Karpas-422 (cell line): ENCODE measurements at regions not wholly inside any gene's neighbourhood (a gene's known extent, or its start where the extent isn't known, plus 50 kb on each side); places are given as distances from the start of the nearest gene placed in this dataset.

Experiments
- DNase-seq: peaks from one replicate; pipeline ENCODE4 v3.0.0-alpha.2; 2015
- H2AFZ ChIP-seq: fragments of 200-600 bp; sonication (generic); 2 replicates; pipeline ENCODE4 v1.6.1; 2014; ENCODE audit warnings: antibody characterized with exemption, low read length, mixed read lengths
- H3K27ac ChIP-seq: fragments of 200-600 bp; sonication (generic); 2 replicates; pipeline ENCODE4 v1.5.1; 2014; ENCODE audit warnings: mild to moderate bottlenecking, low read length, moderate library complexity
- H3K27me3 ChIP-seq: fragments of 200-600 bp; sonication (generic); 2 replicates; pipeline ENCODE4 v1.6.1; 2014; ENCODE audit warnings: low read length, mixed read lengths
- H3K36me3 ChIP-seq: fragments of 200-600 bp; sonication (generic); 2 replicates; pipeline ENCODE4 v1.6.1; 2014; ENCODE audit warnings: low read length, mixed read lengths; ENCODE audit not compliant: insufficient read depth
- H3K4me1 ChIP-seq: fragments of 200-600 bp; sonication (generic); 2 replicates; pipeline ENCODE4 v1.6.1; 2014; ENCODE audit warnings: mild to moderate bottlenecking, low read length, mixed read lengths
- H3K4me2 ChIP-seq: fragments of 200-600 bp; sonication (generic); 2 replicates; pipeline ENCODE4 v1.6.1; 2014; ENCODE audit warnings: low read length, low read depth, mild to moderate bottlenecking; ENCODE audit not compliant: poor library complexity, severe bottlenecking
- H3K4me3 ChIP-seq: fragments of 200-600 bp; sonication (generic); 2 replicates; pipeline ENCODE4 v1.5.1; 2014; ENCODE audit warnings: mild to moderate bottlenecking, antibody characterized with exemption, low read length, mixed read lengths
- H3K79me2 ChIP-seq: fragments of 200-600 bp; sonication (generic); 2 replicates; pipeline ENCODE4 v1.6.1; 2014; ENCODE audit warnings: mild to moderate bottlenecking, low read length, mixed read lengths
- H3K9ac ChIP-seq: fragments of 200-600 bp; sonication (generic); 2 replicates; pipeline ENCODE4 v1.6.0; 2014; ENCODE audit warnings: low read length
- H3K9me2 ChIP-seq: fragments of 200-600 bp; sonication (generic), shearing (Covaris generic); replicated peaks from 2 replicates; pipeline ENCODE4 v1.6.0; 2014; ENCODE audit warnings: mild to moderate bottlenecking, low read length, moderate library complexity; ENCODE audit not compliant: insufficient read depth
- H3K9me3 ChIP-seq: fragments of 300-700, 200-600 bp; sonication (generic); 2 replicates; pipeline ENCODE4 v1.6.1; 2014; ENCODE audit warnings: low read length, mixed read lengths
- H4K20me1 ChIP-seq: fragments of 200-600 bp; sonication (generic); 2 replicates; pipeline ENCODE4 v1.6.1; 2014; ENCODE audit warnings: mild to moderate bottlenecking, antibody characterized with exemption, low read length, low read depth; ENCODE audit not compliant: insufficient read depth

GRCh38 chr9:29290516-29290915, 1717.2 kb upstream of the C9orf72 start:
- no peak for DNase-seq
- Histone ChIP-seq H3K9me2 (no peaks in the 10 kb centered on the region), H2AFZ (no peak overlapping the region), H4K20me1 (no peaks in the 10 kb centered on the region), H3K9ac (no peak overlapping the region), H3K4me2 (no peak overlapping the region), H3K9me3 (peaks cover 4% of the 10 kb centered on the region; the same call in 1 of the 2 replicates), H3K4me1 (no peaks in the 10 kb centered on the region), H3K27me3 (no peaks in the 10 kb centered on the region), H3K4me3 (no peak overlapping the region), H3K79me2 (no peaks in the 10 kb centered on the region), H3K36me3 (no peaks in the 10 kb centered on the region), H3K27ac (no peak overlapping the region)

- Histone ChIP-seq H3K9me3 (peaks cover 14% of the 10 kb centered on the region), H2AFZ (no peak overlapping the region), H3K27ac (no peak overlapping the region), H3K27me3 (no peaks in the 10 kb centered on the region), H3K4me1 (no peaks in the 10 kb centered on the region), H4K20me1 (no peaks in the 10 kb centered on the region), H3K4me3 (no peak overlapping the region), H3K36me3 (no peaks in the 10 kb centered on the region), H3K4me2 (no peak overlapping the region), H3K9me2 (no peaks in the 10 kb centered on the region), H3K79me2 (no peaks in the 10 kb centered on the region), H3K9ac (no peak overlapping the region)
- DNase-seq = no peak
Measured at GRCh38 chr9:29297592-29297991, 1724.3 kb upstream of the C9orf72 start.

- H3K4me1 ChIP-seq = no peaks in the 10 kb centered on the region
- no peak for DNase-seq
- H2AFZ ChIP-seq = no peak overlapping the region
- H3K36me3 ChIP-seq = no peaks in the 10 kb centered on the region
- H3K9me3 ChIP-seq = peaks cover 19% of the 10 kb centered on the region
- H3K4me3 ChIP-seq = no peak overlapping the region
- H4K20me1 ChIP-seq = no peaks in the 10 kb centered on the region
- H3K27me3 ChIP-seq = no peaks in the 10 kb centered on the region
- no peak overlapping the region for H3K27ac ChIP-seq
- H3K9ac ChIP-seq = no peak overlapping the region
- no peaks in the 10 kb centered on the region for H3K79me2 ChIP-seq
- H3K9me2 ChIP-seq = no peaks in the 10 kb centered on the region
- no peak overlapping the region for H3K4me2 ChIP-seq
Measured at GRCh38 chr9:29311221-29311620, 1737.9 kb upstream of the C9orf72 start.

DNA sequence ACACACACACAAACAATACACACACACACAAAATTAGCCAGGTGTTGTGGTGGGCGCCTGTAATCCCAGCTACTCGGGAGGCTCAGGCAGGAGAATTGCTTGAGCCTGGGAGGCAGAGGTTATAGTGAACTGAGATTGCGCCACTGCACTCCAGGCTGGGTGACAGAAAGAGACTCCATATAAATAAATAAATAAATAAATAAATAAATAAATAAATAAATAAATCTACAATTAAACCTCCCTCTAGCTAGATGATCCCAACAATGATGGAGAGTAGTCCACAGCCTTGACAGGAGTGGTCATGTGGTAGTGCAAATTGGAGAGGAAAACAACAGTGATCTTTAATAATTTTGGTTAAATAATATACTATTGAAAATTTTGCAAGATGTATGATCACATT, 1739.0 kb upstream of the C9orf72 start:
- Histone ChIP-seq H3K4me2 (no peak overlapping the region), H3K36me3 (no peaks in the 10 kb centered on the region), H3K9me3 (peaks cover 27% of the 10 kb centered on the region), H3K9me2 (no peaks in the 10 kb centered on the region), H3K27me3 (no peaks in the 10 kb centered on the region), H4K20me1 (no peaks in the 10 kb centered on the region), H3K79me2 (no peaks in the 10 kb centered on the region), H3K27ac (no peak overlapping the region), H3K4me1 (no peaks in the 10 kb centered on the region), H3K4me3 (no peak overlapping the region), H3K9ac (no peak overlapping the region), H2AFZ (no peak overlapping the region)
- no peak for DNase-seq

- H2AFZ ChIP-seq = no peak overlapping the region
- no peak for DNase-seq
- H3K9me3 ChIP-seq = peaks cover 22% of the 10 kb centered on the region
- H3K79me2 ChIP-seq = no peaks in the 10 kb centered on the region
- H4K20me1 ChIP-seq = no peaks in the 10 kb centered on the region
- no peaks in the 10 kb centered on the region for H3K4me1 ChIP-seq
- H3K4me2 ChIP-seq = no peak overlapping the region
- H3K27me3 ChIP-seq = no peaks in the 10 kb centered on the region
- H3K9me2 ChIP-seq = no peaks in the 10 kb centered on the region
- no peak overlapping the region for H3K9ac ChIP-seq
- H3K27ac ChIP-seq = no peak overlapping the region
- no peak overlapping the region for H3K4me3 ChIP-seq
- no peaks in the 10 kb centered on the region for H3K36me3 ChIP-seq
Measured at GRCh38 chr9:29319736-29320513, 1746.6 kb upstream of the C9orf72 start.

- Histone ChIP-seq H3K9me3 (peaks cover 22% of the 10 kb centered on the region), H3K79me2 (no peaks in the 10 kb centered on the region), H3K9me2 (no peaks in the 10 kb centered on the region), H4K20me1 (no peaks in the 10 kb centered on the region), H3K4me2 (no peak overlapping the region), H3K36me3 (no peaks in the 10 kb centered on the region), H3K4me3 (no peak overlapping the region), H2AFZ (no peak overlapping the region), H3K27me3 (no peaks in the 10 kb centered on the region), H3K9ac (no peak overlapping the region), H3K4me1 (no peaks in the 10 kb centered on the region), H3K27ac (no peak overlapping the region)
- no peak for DNase-seq
Measured at GRCh38 chr9:29322240-29322639, 1749.0 kb upstream of the C9orf72 start.

GRCh38 chr9:29325894-29326293, 1752.6 kb upstream of the C9orf72 start:
- Histone ChIP-seq H3K9ac (no peak overlapping the region), H3K36me3 (no peaks in the 10 kb centered on the region), H3K79me2 (no peaks in the 10 kb centered on the region), H4K20me1 (no peaks in the 10 kb centered on the region), H3K4me2 (no peak overlapping the region), H3K4me1 (no peaks in the 10 kb centered on the region), H3K9me2 (no peaks in the 10 kb centered on the region), H3K27ac (no peak overlapping the region), H3K27me3 (no peaks in the 10 kb centered on the region), H3K4me3 (no peak overlapping the region), H3K9me3 (peaks cover 20% of the 10 kb centered on the region), H2AFZ (no peak overlapping the region)
- DNase-seq = no peak

GRCh38 chr9:29332789-29333188, 1759.5 kb upstream of the C9orf72 start:
- Histone ChIP-seq H3K4me1 (no peaks in the 10 kb centered on the region), H4K20me1 (no peaks in the 10 kb centered on the region), H3K27ac (no peak overlapping the region), H3K9me3 (peaks cover 17% of the 10 kb centered on the region), H3K27me3 (no peaks in the 10 kb centered on the region), H3K9me2 (no peaks in the 10 kb centered on the region), H2AFZ (no peak overlapping the region), H3K79me2 (no peaks in the 10 kb centered on the region), H3K4me3 (no peak overlapping the region), H3K4me2 (no peak overlapping the region), H3K9ac (no peak overlapping the region), H3K36me3 (no peaks in the 10 kb centered on the region)
- DNase-seq = no peak
